ENCODE measurements at regions not wholly inside any gene's neighbourhood (a gene's known extent, or its start where the extent isn't known, plus 50 kb on each side); places are given as distances from the start of the nearest gene placed in this dataset.

DNA sequence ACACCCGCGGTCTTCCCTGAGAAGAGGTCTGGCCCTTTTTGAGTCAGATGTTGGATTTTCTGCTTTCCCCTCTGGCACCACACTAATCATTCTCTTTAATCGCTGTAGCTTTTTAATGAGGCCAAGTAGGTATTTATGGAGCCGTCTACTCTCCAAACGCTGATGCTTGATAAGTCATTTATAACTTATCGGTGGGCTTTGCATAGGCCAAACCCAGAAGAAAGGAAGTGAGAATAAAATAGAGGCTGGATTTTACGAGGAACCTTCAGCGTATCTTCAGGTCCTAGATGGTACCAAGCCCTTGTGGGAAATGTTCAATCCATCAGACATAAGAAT lies 142.5 kb upstream of the CTAGE1 start:
- no peak for TF ChIP-seq POLR2AphosphoS5 (IDR thresholded peaks at IDR 0.05; ENCODE audit: low read depth, low read length)
- no peak for TF ChIP-seq POLR2A (IDR thresholded peaks at IDR 0.05; ENCODE audit: low read depth, low read length)
- TF ChIP-seq PAX5 (IDR thresholded peaks at IDR 0.05; ENCODE audit: insufficient read depth, low read length, severe bottlenecking), result no peak
- TF ChIP-seq TAF1 (IDR thresholded peaks at IDR 0.05; ENCODE audit: low read depth, low read length), result no peak
- no peak for TF ChIP-seq SPI1 (IDR thresholded peaks at IDR 0.05; ENCODE audit: low read depth, low read length)
